Kidney (tissue), 13 donors: ENCODE measurements at regions not wholly inside any gene's neighbourhood (a gene's known extent, or its start where the extent isn't known, plus 50 kb on each side); places are given as distances from the start of the nearest gene placed in this dataset.

Source experiments
- DNase-seq, 5 donors: peaks; one replicate each; pipeline ENCODE4 v3.0.0-alpha.2; 2013 to 2020
- FAIRE-seq: peaks from 2 replicates; lab custom pipeline; 2012; peaks lifted over from hg19 to GRCh38; lab: Jason Lieb, UNC
- H3K27ac ChIP-seq, 2 donors: one replicate each; pipeline ENCODE4 v1.7.0; 2013; ENCODE audit warnings: low read depth in 2 of 2, low read length in 2 of 2, inconsistent platforms in 1 of 2
- H3K27me3 ChIP-seq: one replicate; pipeline ENCODE4 v1.7.1; 2013; ENCODE audit warnings: low read length, inconsistent platforms; ENCODE audit not compliant: control insufficient read depth, insufficient read depth
- H3K36me3 ChIP-seq, 3 donors: one replicate each; pipeline versions ENCODE4 v1.7.0 to v1.7.1; 2013; ENCODE audit warnings: low read length in 3 of 3, control low read depth in 1 of 3, inconsistent platforms in 1 of 3; ENCODE audit not compliant: insufficient read depth in 3 of 3, control insufficient read depth in 2 of 3
- H3K4me1 ChIP-seq, 3 donors: one replicate each; pipeline versions ENCODE4 v1.7.0 to v1.7.1; 2013; ENCODE audit warnings: low read length in 3 of 3, inconsistent platforms in 1 of 3, low read depth in 1 of 3; ENCODE audit not compliant: control insufficient read depth in 2 of 3, insufficient read depth in 2 of 3
- H3K4me3 ChIP-seq, 3 donors: one replicate each; pipeline versions ENCODE4 v1.7.0 to v1.8.1; 2013; ENCODE audit warnings: low read length in 3 of 3, control low read depth in 1 of 3, inconsistent platforms in 1 of 3
- H3K9ac ChIP-seq, 3 donors: one replicate each; pipeline versions ENCODE4 v1.7.0 to v1.7.1; 2013; ENCODE audit warnings: low read length in 3 of 3, control low read depth in 1 of 3, inconsistent platforms in 1 of 3
- H3K9me3 ChIP-seq, 3 donors: one replicate each; pipeline versions ENCODE4 v1.7.0 to v1.7.1; 2013; ENCODE audit warnings: low read length in 3 of 3, control low read depth in 1 of 3, inconsistent platforms in 1 of 3; ENCODE audit not compliant: control insufficient read depth in 2 of 3, insufficient read depth in 1 of 3
- intact Hi-C: fragments of 100-400 bp; cut with DNase I; formaldehyde crosslinking; loops from one replicate; pipeline ENCODE4 v1.11.1; 2022
- TF ChIP-seq, protein P1 (sequence below): IDR thresholded peaks from 3 replicates; pipeline ENCODE4 v1.5.1; 2012; ENCODE audit warnings: mild to moderate bottlenecking, moderate library complexity, borderline replicate concordance; ENCODE audit not compliant: insufficient read depth; ENCODE audit errors: extremely low read depth
- donor health status: control.
- donor health status: control.
- donor health status: control.
- donor health status: control.
- donor health status: control.
- donor health status: DM: yes; HTN: yes; CAD: no.
- donor health status: Normal renal cell carcinoma (clear cell type).

DNA sequence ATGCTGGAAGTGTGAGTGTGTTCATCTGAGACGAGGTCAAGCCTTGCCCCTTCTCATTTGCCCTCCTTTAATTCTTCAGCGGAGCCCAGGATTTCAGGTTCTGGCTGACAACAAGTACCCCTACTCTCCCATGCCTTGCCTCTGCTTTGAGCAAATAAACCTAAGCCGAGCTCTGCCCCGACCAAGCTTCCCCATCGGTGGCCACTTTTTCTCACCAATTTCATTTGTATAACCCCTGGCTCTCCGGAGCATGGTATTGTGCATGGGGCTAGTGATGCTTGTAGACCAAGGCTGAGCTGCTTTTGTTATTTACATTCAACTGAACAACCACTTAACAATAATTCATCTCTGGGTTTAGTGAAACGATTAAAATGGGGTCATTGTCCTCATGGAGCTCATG lies 100.2 kb upstream of the RAB3GAP2 start:
- TF ChIP-seq, protein P1, sequence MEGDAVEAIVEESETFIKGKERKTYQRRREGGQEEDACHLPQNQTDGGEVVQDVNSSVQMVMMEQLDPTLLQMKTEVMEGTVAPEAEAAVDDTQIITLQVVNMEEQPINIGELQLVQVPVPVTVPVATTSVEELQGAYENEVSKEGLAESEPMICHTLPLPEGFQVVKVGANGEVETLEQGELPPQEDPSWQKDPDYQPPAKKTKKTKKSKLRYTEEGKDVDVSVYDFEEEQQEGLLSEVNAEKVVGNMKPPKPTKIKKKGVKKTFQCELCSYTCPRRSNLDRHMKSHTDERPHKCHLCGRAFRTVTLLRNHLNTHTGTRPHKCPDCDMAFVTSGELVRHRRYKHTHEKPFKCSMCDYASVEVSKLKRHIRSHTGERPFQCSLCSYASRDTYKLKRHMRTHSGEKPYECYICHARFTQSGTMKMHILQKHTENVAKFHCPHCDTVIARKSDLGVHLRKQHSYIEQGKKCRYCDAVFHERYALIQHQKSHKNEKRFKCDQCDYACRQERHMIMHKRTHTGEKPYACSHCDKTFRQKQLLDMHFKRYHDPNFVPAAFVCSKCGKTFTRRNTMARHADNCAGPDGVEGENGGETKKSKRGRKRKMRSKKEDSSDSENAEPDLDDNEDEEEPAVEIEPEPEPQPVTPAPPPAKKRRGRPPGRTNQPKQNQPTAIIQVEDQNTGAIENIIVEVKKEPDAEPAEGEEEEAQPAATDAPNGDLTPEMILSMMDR, result no peak
- Histone ChIP-seq H3K9ac (no peak overlapping the region), H3K27ac (no peak overlapping the region), H3K4me1 (peaks cover 0 to 6% (median 4%) of the 10 kb centered on the region in 3 donors), H3K4me3 (no peak overlapping the region), H3K27me3 (no peaks in the 10 kb centered on the region), H3K36me3 (no peaks in the 10 kb centered on the region), H3K9me3 (no peaks in the 10 kb centered on the region)
- DNase-seq (no peak), FAIRE-seq (no peak)
- intact Hi-C loops, result no loop called here

DNA sequence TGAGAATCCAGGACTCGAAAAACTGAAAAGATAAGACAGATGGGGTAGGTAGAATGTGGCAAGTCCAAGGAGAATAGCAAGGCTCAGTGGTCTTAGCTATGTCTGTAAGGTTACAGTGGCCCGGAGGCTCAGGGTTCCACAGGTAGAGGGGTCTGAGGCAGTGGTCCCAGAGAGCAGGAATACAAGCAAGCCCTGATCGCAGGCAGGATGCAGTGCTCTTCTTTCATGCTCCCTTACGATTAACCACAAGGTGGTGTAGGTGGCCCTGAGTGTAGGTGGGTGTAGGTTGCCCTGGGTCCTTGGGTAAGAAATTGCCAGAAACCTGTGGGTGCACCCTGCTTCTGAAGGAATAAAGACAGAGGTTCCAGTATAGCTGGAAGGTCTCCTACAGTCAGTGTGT lies 99.1 kb upstream of the RAB3GAP2 start:
- Histone ChIP-seq H3K36me3 (no peaks in the 10 kb centered on the region), H3K27ac (no peak overlapping the region), H3K27me3 (no peaks in the 10 kb centered on the region), H3K9ac (no peak overlapping the region), H3K9me3 (no peaks in the 10 kb centered on the region), H3K4me1 (peaks cover 0 to 6% (median 4%) of the 10 kb centered on the region in 3 donors), H3K4me3 (no peak overlapping the region)
- FAIRE-seq, result no peak
- TF ChIP-seq, protein P1, result no peak
- no peak for DNase-seq
- intact Hi-C loops, result no loop called here

DNA sequence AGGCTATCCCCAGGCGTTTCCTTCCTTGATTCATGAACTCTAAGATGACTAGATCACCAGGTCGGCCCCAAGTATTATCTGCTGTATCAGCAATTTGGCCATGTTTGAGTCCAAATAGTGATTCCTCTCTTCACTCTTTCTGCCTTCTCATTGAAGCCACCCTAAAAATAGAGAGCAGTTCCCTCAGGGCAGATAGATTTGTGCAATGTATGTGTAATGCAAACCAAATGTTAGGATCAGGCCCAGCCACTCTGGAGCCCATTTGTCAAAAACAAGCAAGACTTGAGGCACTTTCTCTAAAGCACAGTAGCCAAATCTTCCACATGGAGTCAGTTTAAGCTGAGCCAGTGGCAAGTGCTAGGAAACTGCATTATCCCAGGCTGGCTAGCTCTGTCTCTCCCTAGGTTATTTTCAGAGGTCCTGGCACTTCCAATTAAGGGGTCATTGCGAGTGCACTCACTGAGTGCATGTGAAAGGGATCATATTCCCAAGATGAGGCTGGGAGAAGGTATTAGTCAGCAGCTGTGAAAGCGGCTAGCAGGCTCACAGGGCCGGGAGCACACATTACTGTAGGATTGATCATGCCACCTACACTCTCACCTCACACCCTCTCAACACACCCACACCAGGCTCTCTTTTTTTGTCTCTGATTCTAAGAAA lies 97.9 kb upstream of the RAB3GAP2 start:
- Histone ChIP-seq H3K9me3 (no peaks in the 10 kb centered on the region), H3K27me3 (no peaks in the 10 kb centered on the region), H3K4me1 (peaks cover 0 to 6% (median 4%) of the 10 kb centered on the region in 3 donors), H3K9ac (no peak overlapping the region), H3K4me3 (no peak overlapping the region), H3K27ac (no peak overlapping the region), H3K36me3 (no peaks in the 10 kb centered on the region)
- TF ChIP-seq, protein P1, result no peak
- DNase-seq (peak in 4 of 5 donors; percentile 54 to 73 (median 61)), FAIRE-seq (no peak)
- intact Hi-C loops, result no loop called here
